IMR-90 (cell line): ENCODE measurements at regions not wholly inside any gene's neighbourhood (a gene's known extent, or its start where the extent isn't known, plus 50 kb on each side); places are given as distances from the start of the nearest gene placed in this dataset.

Experiments
- ATAC-seq: fragments of 200-7000 bp; cut with Tn5 transposase; 2 replicates; pipeline ENCODE4 v1.9.1; 2020; ENCODE audit warnings: low read depth, mild to moderate bottlenecking, moderate library complexity
- BruUV-seq: library from RNA; stranded (reverse); fragments of 400-500 nt; replicated peaks from 2 replicates; lab custom pipeline; 2021; lab: Mats Ljungman, UMichigan
- CTCF ChIA-PET: fragments of 300-600 bp; formaldehyde crosslinking; extraction: SDS; loops from one replicate; lab custom pipeline; 2021; ENCODE audit warnings: antibody characterized with exemption; lab: Yijun Ruan, JAX
- POLR2A ChIA-PET: fragments of 300-600 bp; sonication (Branson Sonifier 250); formaldehyde crosslinking; loops from one replicate; lab custom pipeline; 2022; ENCODE audit warnings: antibody characterized with exemption; ENCODE audit not compliant: unreplicated experiment; lab: Charles Lee
- DNase-seq: peaks from one replicate; pipeline ENCODE4 v3.0.0; 2013
- H2AFZ ChIP-seq: replicated peaks from 2 replicates; pipeline ENCODE3; 2013; ENCODE audit warnings: low read length, mild to moderate bottlenecking; ENCODE audit not compliant: poor library complexity
- H2AK5ac ChIP-seq: 2 replicates; pipeline ENCODE4 v1.6.1; 2013; ENCODE audit warnings: low read depth, low read length, inconsistent platforms
- H2AK9ac ChIP-seq: replicated peaks from 2 replicates; pipeline ENCODE3; 2013; ENCODE audit warnings: mild to moderate bottlenecking, low read depth, low read length, moderate library complexity; ENCODE audit not compliant: poor library complexity
- H2BK120ac ChIP-seq: 2 replicates; pipeline ENCODE4 v1.6.1; 2013; ENCODE audit warnings: low read depth, low read length, inconsistent platforms
- H2BK15ac ChIP-seq: 3 replicates; pipeline ENCODE4 v1.6.1; 2013; ENCODE audit warnings: low read depth, low read length, inconsistent platforms
- H2BK20ac ChIP-seq: 2 replicates; pipeline ENCODE4 v1.6.1; 2013; ENCODE audit warnings: low read depth, mild to moderate bottlenecking, inconsistent platforms, low read length, moderate library complexity
- H2BK5ac ChIP-seq: 2 replicates; pipeline ENCODE4 v1.6.1; 2013; ENCODE audit warnings: mild to moderate bottlenecking, low read depth, low read length, inconsistent platforms; ENCODE audit not compliant: poor library complexity, severe bottlenecking
- H3K14ac ChIP-seq: replicated peaks from 2 replicates; pipeline ENCODE4 v1.6.1; 2013; ENCODE audit warnings: low read depth, low read length, inconsistent platforms
- H3K18ac ChIP-seq: 2 replicates; pipeline ENCODE4 v1.6.1; 2013; ENCODE audit warnings: low read depth, low read length, control low read depth
- H3K23ac ChIP-seq: 2 replicates; pipeline ENCODE4 v1.6.1; 2013; ENCODE audit warnings: low read depth, low read length, inconsistent platforms
- H3K27ac ChIP-seq: 2 replicates; pipeline ENCODE4 v1.5.1; 2013; ENCODE audit warnings: mild to moderate bottlenecking, control low read depth, low read length; ENCODE audit not compliant: insufficient read depth
- H3K27me3 ChIP-seq: 2 replicates; pipeline ENCODE4 v1.6.1; 2013; ENCODE audit warnings: low read length; ENCODE audit not compliant: control insufficient read depth, insufficient read depth
- H3K36me3 ChIP-seq: 2 replicates; pipeline ENCODE4 v1.6.1; 2013; ENCODE audit warnings: low read length, mixed read lengths; ENCODE audit not compliant: control insufficient read depth, insufficient read depth
- H3K4ac ChIP-seq: 2 replicates; pipeline ENCODE4 v1.6.1; 2013; ENCODE audit warnings: low read depth, low read length, inconsistent platforms
- H3K4me1 ChIP-seq: 2 replicates; pipeline ENCODE4 v1.6.1; 2013; ENCODE audit warnings: low read length, mixed read lengths; ENCODE audit not compliant: control insufficient read depth, insufficient read depth
- H3K4me2 ChIP-seq: 2 replicates; pipeline ENCODE4 v1.6.1; 2013; ENCODE audit warnings: low read depth, mild to moderate bottlenecking, control low read depth, low read length, moderate library complexity
- H3K4me3 ChIP-seq: 2 replicates; pipeline ENCODE4 v1.5.1; 2013; ENCODE audit warnings: low read depth, mild to moderate bottlenecking, control low read depth, low read length, moderate library complexity; ENCODE audit not compliant: insufficient read depth
- H3K56ac ChIP-seq: 2 replicates; pipeline ENCODE4 v1.6.1; 2013; ENCODE audit warnings: low read length, inconsistent platforms; ENCODE audit not compliant: insufficient read depth; ENCODE audit errors: extremely low read depth
- H3K79me1 ChIP-seq, 2 experiments: 2 replicates each; pipeline ENCODE4 v1.6.1; 2013; ENCODE audit warnings: low read length in 2 of 2, inconsistent platforms in 1 of 2, low read depth in 1 of 2
- H3K9ac ChIP-seq: 2 replicates; pipeline ENCODE4 v1.6.1; 2013; ENCODE audit warnings: low read depth, low read length, control low read depth
- H3K9me1 ChIP-seq: 2 replicates; pipeline ENCODE4 v1.6.1; 2013; ENCODE audit warnings: low read length, inconsistent platforms; ENCODE audit not compliant: insufficient read depth
- H3K9me3 ChIP-seq: 2 replicates; pipeline ENCODE4 v1.6.1; 2013; ENCODE audit warnings: low read length; ENCODE audit not compliant: control insufficient read depth, insufficient read depth
- H4K20me1 ChIP-seq: 2 replicates; pipeline ENCODE4 v1.6.1; 2013; ENCODE audit warnings: low read length, inconsistent platforms; ENCODE audit not compliant: insufficient read depth
- H4K5ac ChIP-seq: 2 replicates; pipeline ENCODE4 v1.6.1; 2013; ENCODE audit warnings: mild to moderate bottlenecking, low read depth, low read length, control low read depth
- H4K8ac ChIP-seq, 2 experiments: 2 replicates each; pipeline ENCODE4 v1.6.1; 2013; ENCODE audit warnings: low read depth in 2 of 2, low read length in 2 of 2, control low read depth in 1 of 2, inconsistent platforms in 1 of 2
- H4K91ac ChIP-seq: 2 replicates; pipeline ENCODE4 v1.6.1; 2013; ENCODE audit warnings: low read depth, low read length, inconsistent platforms; ENCODE audit not compliant: insufficient read depth
- BHLHE40 ChIP-seq: fragments of 150-350 bp; IDR thresholded peaks from 2 replicates; pipeline ENCODE4 v1.6.1; 2016; ENCODE audit warnings: mild to moderate bottlenecking, low read depth, low read length
- CEBPB ChIP-seq: IDR thresholded peaks from 2 replicates; pipeline ENCODE4 v1.6.1; 2012; ENCODE audit warnings: low read depth, low read length, improper control_type of control experiment
- CHD1 ChIP-seq: IDR thresholded peaks from 2 replicates; pipeline ENCODE4 v1.6.1; 2012; ENCODE audit warnings: low read depth, low read length, improper control_type of control experiment
- ELK1 ChIP-seq: fragments of 150-350 bp; IDR thresholded peaks from 2 replicates; pipeline ENCODE4 v1.6.1; 2016; ENCODE audit warnings: low read depth, mild to moderate bottlenecking, low read length, moderate library complexity, borderline replicate concordance
- FOS ChIP-seq: fragments of 150-350 bp; IDR thresholded peaks from 2 replicates; pipeline ENCODE4 v1.6.1; 2016; ENCODE audit warnings: low read depth, low read length
- MAFK ChIP-seq: IDR thresholded peaks from 2 replicates; pipeline ENCODE4 v1.6.1; 2012; ENCODE audit warnings: low read depth, low read length, improper control_type of control experiment
- MAZ ChIP-seq: IDR thresholded peaks from 2 replicates; pipeline ENCODE4 v1.6.1; 2012; ENCODE audit warnings: low read depth, mild to moderate bottlenecking, low read length, improper control_type of control experiment, moderate library complexity, borderline replicate concordance
- NFE2L2 ChIP-seq: fragments of 150-350 bp; IDR thresholded peaks from 2 replicates; pipeline ENCODE4 v1.6.1; 2016; ENCODE audit warnings: low read depth, mild to moderate bottlenecking, low read length
- POLR2A ChIP-seq: IDR thresholded peaks from 2 replicates; pipeline ENCODE4 v1.6.1; 2012; ENCODE audit warnings: mild to moderate bottlenecking, low read depth, low read length
- RAD21 ChIP-seq: IDR thresholded peaks from 2 replicates; pipeline ENCODE4 v1.6.1; 2012; ENCODE audit warnings: low read length, improper control_type of control experiment
- RCOR1 ChIP-seq: IDR thresholded peaks from 2 replicates; pipeline ENCODE4 v1.6.1; 2012; ENCODE audit warnings: mild to moderate bottlenecking, low read length, improper control_type of control experiment; ENCODE audit not compliant: insufficient replicate concordance
- RFX5 ChIP-seq: IDR thresholded peaks from 2 replicates; pipeline ENCODE4 v1.8.0; 2012; ENCODE audit warnings: low read depth, mild to moderate bottlenecking, low read length, moderate library complexity
- SMC3 ChIP-seq: fragments of 150-350 bp; IDR thresholded peaks from 2 replicates; pipeline ENCODE4 v1.6.1; 2016; ENCODE audit warnings: low read depth, mild to moderate bottlenecking, antibody characterized with exemption, low read length, moderate library complexity
- USF2 ChIP-seq: fragments of 150-350 bp; IDR thresholded peaks from 2 replicates; pipeline ENCODE4 v1.6.1; 2017; ENCODE audit warnings: mild to moderate bottlenecking, antibody characterized with exemption, low read length, low read depth
- dilution Hi-C: fragments of 300-500 bp; cut with HindIII; formaldehyde crosslinking; loops from one replicate; pipeline ENCODE4 v1.14.3; 2018; ENCODE audit warnings: low sequenced_read_pairs; ENCODE audit not compliant: unreplicated experiment
- in situ Hi-C: fragments of 300-500 bp; cut with MboI; formaldehyde crosslinking; loops from 3 replicates; pipeline ENCODE4 v1.14.3; 2019; ENCODE audit warnings: low sequenced_read_pairs, inconsistent platforms, mixed read lengths
- intact Hi-C: fragments of 100-400 bp; cut with micrococcal nuclease; formaldehyde crosslinking; loops from 2 replicates; pipeline ENCODE4 v1.10.0; 2022

GRCh38 chrX:118879586-118879985 is 56.0 kb downstream of the ZCCHC12 start:
- Histone ChIP-seq H3K9me3 (no peaks in the 10 kb centered on the region), H3K4ac (no peak overlapping the region), H2AK9ac (no peak overlapping the region), H3K4me2 (no peak overlapping the region), H2BK5ac (no peak overlapping the region), H4K8ac (no peak overlapping the region), H2AFZ (no peak overlapping the region), H3K36me3 (no peaks in the 10 kb centered on the region), H3K27ac (no peak overlapping the region), H2AK5ac (no peak overlapping the region), H3K18ac (no peak overlapping the region), H4K91ac (no peak overlapping the region), H3K23ac (no peak overlapping the region), H4K20me1 (no peaks in the 10 kb centered on the region), H2BK15ac (no peak overlapping the region), H3K4me3 (no peak overlapping the region), H3K79me1 (no peaks in the 10 kb centered on the region), H2BK120ac (no peak overlapping the region), H3K4me1 (no peaks in the 10 kb centered on the region), H3K9ac (no peak overlapping the region), H2BK20ac (no peak overlapping the region), H3K9me1 (no peaks in the 10 kb centered on the region), H3K14ac (no peak overlapping the region), H4K5ac (no peak overlapping the region), H3K27me3 (no peaks in the 10 kb centered on the region), H3K56ac (no peak overlapping the region)
- no TSS peak for BruUV-seq
- TF ChIP-seq NFE2L2 (no peak), RAD21 (no peak), FOS (no peak), MAFK (no peak), SMC3 (no peak), USF2 (no peak), POLR2A (no peak), CHD1 (no peak), RFX5 (no peak), ELK1 (no peak), CEBPB (no peak), MAZ (no peak), RCOR1 (no peak), BHLHE40 (no peak)
- ChIA-PET POLR2A (interaction anchor here (0.5 kb wide), 1 partner anchor 211 kb away, joined by 4 read pairs; no protein-coding TSS in a partner anchor), CTCF (no interaction called here)
- intact Hi-C loops (loop anchor here (2.0 kb wide), 1 partner anchor 25 kb away; no protein-coding TSS in a partner anchor), dilution Hi-C loops (no loop called here), in situ Hi-C loops (no loop called here)
- ATAC-seq (no peak), DNase-seq (no peak)
